Neuron (in vitro differentiated cells): ENCODE measurements at regions not wholly inside any gene's neighbourhood (a gene's known extent, or its start where the extent isn't known, plus 50 kb on each side); places are given as distances from the start of the nearest gene placed in this dataset.

Experiments
- H2AFZ ChIP-seq: one replicate; pipeline ENCODE4 v1.6.1; 2013; ENCODE audit warnings: low read depth, mild to moderate bottlenecking, inconsistent platforms, low read length, moderate library complexity
- H3K27me3 ChIP-seq: one replicate; pipeline ENCODE4 v1.6.1; 2013; ENCODE audit warnings: low read length; ENCODE audit not compliant: insufficient read depth
- H3K36me3 ChIP-seq: one replicate; pipeline ENCODE4 v1.6.1; 2013; ENCODE audit warnings: low read length; ENCODE audit not compliant: insufficient read depth
- H3K4me1 ChIP-seq: one replicate; pipeline ENCODE4 v1.6.1; 2013; ENCODE audit warnings: low read length; ENCODE audit not compliant: insufficient read depth
- H3K4me3 ChIP-seq: 2 replicates; pipeline ENCODE4 v1.5.1; 2013; ENCODE audit warnings: mild to moderate bottlenecking, low read length, moderate library complexity
- H3K9me3 ChIP-seq: one replicate; pipeline ENCODE4 v1.6.1; 2013; ENCODE audit warnings: low read length

DNA sequence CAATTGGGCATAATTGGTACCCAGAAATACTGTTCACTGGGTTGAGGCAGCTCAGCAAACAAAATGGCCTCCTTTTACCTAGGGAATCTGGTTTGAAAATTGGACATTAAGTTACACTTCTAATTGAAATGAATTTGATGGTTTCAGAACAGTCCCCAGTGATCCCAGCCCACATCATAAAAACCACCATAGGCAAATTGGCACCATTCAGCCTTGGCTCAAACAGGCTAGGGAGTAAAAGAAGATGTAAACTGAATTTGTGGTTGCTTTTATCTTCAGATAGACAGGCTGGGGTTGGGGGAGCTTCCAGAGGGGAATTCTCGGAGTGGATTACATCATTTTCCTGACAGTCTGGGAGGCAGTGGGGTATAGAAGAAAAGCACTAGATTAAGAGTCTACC, 576.5 kb downstream of the MID1IP1 start:
- Histone ChIP-seq H3K36me3 (no peaks in the 10 kb centered on the region), H3K27me3 (no peaks in the 10 kb centered on the region), H3K9me3 (no peaks in the 10 kb centered on the region), H3K4me1 (no peaks in the 10 kb centered on the region), H3K4me3 (no peak overlapping the region), H2AFZ (no peak overlapping the region)

DNA sequence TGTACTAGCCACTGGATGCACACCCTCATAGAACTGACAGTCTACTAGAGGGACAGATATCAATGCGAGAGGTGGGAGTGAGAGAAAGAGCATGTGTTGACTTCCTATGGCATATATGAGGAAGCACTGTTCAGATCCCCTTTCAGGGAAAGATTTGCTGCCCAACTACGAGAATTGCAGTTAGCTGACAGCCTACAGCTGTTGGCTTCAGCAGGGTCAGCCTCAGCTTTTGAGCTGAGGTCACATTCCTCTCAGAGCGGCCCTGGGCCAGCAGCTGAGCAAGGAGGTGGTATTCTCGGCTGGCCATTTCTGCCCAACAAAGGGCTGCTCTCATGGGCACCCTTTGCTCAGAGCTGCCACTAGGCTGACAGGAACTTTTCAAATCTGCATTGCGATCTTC, 580.2 kb downstream of the MID1IP1 start:
- no peak overlapping the region for H2AFZ ChIP-seq
- no peak overlapping the region for H3K4me3 ChIP-seq
- H3K4me1 ChIP-seq: no peaks in the 10 kb centered on the region
- H3K36me3 ChIP-seq: no peaks in the 10 kb centered on the region
- no peaks in the 10 kb centered on the region for H3K9me3 ChIP-seq
- peaks cover 13% of the 10 kb centered on the region for H3K27me3 ChIP-seq

DNA sequence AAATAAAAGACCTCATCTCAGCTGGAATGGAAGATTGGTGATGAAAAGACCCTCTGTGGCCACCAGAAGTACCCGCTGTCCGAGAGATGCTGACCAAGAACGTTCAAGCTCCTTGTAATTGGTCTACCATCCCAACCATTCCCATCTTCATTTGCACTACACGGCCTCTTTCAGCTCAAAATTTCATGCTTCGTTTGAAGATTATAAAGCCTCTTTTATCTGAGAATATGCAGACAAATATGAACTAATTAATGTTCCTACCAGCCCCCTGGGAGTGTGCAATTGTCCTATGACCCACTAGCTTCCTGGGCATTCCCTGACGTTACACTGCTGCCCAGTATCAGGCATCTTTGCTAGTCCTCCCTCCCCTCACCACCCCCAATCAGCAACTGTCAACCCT, 583.7 kb downstream of the MID1IP1 start:
- Histone ChIP-seq H3K36me3 (no peaks in the 10 kb centered on the region), H3K4me1 (no peaks in the 10 kb centered on the region), H3K4me3 (no peak overlapping the region), H3K9me3 (no peaks in the 10 kb centered on the region), H3K27me3 (peaks cover 17% of the 10 kb centered on the region), H2AFZ (no peak overlapping the region)

DNA sequence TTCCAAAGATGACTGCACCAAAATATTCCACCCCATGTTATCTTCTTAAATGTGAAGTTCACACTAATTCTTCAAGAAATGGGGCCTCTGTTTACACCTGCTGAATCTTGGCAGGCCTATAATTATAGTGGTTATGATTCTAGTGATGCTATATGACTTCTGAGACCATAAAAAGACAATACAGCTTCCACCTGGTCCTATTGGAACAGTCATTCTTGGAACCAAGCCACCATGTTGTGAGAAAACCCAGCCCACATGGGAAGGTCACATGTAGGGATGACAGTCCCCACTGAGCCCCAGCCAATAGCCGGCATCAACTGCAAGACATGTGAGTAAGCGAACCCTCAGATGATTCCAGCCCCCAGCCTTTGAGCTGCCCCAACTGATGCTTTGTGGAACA, 587.5 kb downstream of the MID1IP1 start:
- Histone ChIP-seq H3K36me3 (no peaks in the 10 kb centered on the region), H3K4me1 (no peaks in the 10 kb centered on the region), H3K27me3 (peaks cover 12% of the 10 kb centered on the region), H2AFZ (no peak overlapping the region), H3K4me3 (no peak overlapping the region), H3K9me3 (no peaks in the 10 kb centered on the region)

DNA sequence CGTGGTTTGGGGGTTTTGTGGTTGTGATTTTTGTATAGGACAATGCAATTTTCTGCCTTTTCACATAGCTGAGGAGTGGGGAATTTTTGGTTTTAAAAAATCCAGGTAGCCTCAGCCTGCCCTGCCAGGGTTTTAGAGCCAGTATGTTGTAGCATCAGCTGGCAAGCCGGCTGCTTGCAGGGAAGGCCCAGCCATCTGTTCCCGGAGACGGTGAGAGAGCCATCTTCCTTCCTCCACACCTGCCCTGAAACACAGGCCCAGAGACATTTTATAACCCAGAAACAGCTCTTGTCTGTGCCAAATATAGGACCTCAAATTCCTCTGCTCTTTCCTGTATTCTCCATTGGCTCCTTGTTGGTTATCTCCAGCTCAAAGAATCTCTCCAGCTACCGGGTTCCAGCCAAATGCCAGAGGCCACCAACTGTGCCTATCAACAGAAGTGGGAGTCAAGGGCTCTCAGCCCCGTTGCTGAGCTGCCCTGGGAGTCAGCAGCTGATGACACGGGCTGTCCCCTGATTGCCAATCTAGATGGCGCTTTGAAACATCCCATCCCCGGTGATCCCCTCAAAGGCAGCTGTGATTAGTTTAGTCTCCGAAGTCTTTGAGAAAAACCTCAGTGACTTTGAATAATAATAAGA, 595.2 kb downstream of the MID1IP1 start:
- Histone ChIP-seq H3K27me3 (no peaks in the 10 kb centered on the region), H2AFZ (no peak overlapping the region), H3K9me3 (no peaks in the 10 kb centered on the region), H3K4me3 (no peak overlapping the region), H3K36me3 (no peaks in the 10 kb centered on the region), H3K4me1 (no peaks in the 10 kb centered on the region)

DNA sequence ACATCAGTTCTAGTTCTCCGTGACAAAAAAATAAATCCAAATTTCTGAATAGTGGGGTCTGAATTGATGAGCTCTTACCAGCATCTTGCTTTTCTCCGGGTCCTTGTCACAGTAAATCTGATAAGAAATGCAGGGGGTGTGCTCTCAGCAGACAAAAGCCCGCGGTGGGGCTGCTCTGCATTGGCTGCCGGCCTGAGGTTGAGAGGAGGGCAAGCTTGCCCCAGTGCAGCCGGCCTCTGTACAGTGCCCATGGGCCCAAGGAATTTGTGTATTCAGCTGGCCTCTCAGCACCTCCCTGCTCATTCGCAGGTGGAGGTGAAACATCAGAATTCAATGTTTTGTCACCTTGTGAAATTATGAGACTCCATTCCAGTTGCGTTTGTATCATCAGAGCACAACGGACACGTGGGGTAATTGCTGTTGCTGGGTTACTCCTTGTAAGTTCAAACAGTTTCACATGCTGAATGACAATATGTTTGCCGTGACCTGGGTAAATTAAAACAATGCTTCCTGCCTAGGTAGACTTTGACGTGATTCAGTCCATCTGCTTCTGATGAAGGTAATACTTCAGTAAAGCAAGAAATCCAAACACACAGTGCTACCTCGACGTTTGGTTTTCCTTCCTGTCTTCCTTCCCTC, 596.4 kb downstream of the MID1IP1 start:
- Histone ChIP-seq H3K4me3 (no peak overlapping the region), H3K36me3 (no peaks in the 10 kb centered on the region), H3K9me3 (no peaks in the 10 kb centered on the region), H3K4me1 (no peaks in the 10 kb centered on the region), H3K27me3 (no peaks in the 10 kb centered on the region), H2AFZ (no peak overlapping the region)

DNA sequence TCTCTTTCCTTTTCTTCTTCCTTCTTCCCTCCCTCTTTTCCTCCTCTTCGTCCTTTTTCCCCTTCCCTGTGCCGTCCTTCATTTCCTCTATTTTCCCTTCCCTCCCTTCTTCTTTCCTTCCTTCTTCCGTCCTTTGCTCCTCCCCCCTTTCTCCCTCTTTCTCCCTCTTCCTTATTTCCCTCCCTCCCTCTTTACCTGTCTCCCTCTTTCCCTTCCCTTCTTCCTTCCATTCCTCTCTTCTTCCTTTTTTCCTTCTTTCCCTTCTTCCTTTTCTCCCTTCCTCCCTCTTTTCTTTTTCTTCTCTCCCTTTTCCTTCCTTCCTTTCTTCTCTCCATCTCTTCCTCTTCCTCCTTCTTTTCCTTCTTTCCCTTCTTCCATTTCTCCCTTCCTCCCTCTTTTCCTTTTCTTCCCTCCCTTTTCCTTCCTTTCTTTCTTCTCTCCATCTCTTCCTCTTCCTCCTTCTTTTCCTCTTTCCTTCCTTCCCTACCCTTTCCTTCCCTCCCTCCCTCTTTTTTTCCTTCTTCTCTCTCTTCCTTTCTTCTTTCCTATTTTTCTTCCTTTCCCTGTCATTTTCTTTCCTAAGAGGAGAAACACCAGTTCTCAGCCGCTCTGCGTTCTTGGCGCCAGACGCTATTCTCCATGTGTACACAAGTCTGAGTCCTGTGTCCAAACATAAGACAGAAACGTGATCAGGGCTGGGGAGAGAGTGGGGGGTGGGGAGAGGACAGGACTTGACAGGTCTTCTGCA, 597.1 kb downstream of the MID1IP1 start:
- Histone ChIP-seq H3K36me3 (no peaks in the 10 kb centered on the region), H2AFZ (no peak overlapping the region), H3K4me1 (no peaks in the 10 kb centered on the region), H3K27me3 (no peaks in the 10 kb centered on the region), H3K4me3 (no peak overlapping the region), H3K9me3 (no peaks in the 10 kb centered on the region)

DNA sequence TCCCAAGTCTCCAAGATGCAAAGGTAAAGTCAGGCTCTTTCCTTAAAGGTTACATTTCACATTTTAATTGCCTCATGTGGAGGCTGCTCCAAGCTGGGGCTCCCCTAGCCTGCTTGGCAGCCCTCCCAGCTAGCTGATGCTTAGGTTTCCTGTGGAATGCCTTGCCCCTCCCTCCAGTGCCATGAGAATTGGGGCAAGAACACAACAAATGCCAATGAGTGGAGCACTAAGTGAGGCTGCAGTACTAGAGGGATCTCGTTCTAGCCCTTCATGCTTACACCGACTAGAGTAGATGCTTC, 597.7 kb downstream of the MID1IP1 start:
- H3K27me3 ChIP-seq: no peaks in the 10 kb centered on the region
- H2AFZ ChIP-seq: no peak overlapping the region
- H3K36me3 ChIP-seq: no peaks in the 10 kb centered on the region
- H3K9me3 ChIP-seq: no peaks in the 10 kb centered on the region
- H3K4me3 ChIP-seq: no peak overlapping the region
- H3K4me1 ChIP-seq: no peaks in the 10 kb centered on the region

DNA sequence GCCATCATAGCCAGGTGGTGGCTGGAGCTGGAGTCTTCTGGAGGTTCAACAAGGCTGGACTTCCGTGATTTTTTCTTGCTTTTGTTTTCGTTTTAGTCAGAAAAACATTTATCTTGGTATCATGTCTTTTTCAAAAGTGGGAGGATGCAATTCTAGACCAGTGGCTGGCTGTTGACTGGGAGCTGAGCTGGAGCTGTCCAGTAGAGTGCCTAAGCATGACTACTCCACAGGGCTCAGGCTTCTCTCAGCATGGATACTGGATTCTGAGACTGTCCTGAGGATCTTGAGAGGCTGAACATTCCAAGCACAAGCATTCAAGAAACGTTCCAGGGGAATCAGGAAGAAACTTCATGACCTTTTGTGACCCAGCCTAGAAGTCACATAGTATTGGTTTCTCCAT, 598.1 kb downstream of the MID1IP1 start:
- H2AFZ ChIP-seq: no peak overlapping the region
- no peaks in the 10 kb centered on the region for H3K36me3 ChIP-seq
- no peaks in the 10 kb centered on the region for H3K9me3 ChIP-seq
- no peak overlapping the region for H3K4me3 ChIP-seq
- H3K4me1 ChIP-seq: no peaks in the 10 kb centered on the region
- no peaks in the 10 kb centered on the region for H3K27me3 ChIP-seq

DNA sequence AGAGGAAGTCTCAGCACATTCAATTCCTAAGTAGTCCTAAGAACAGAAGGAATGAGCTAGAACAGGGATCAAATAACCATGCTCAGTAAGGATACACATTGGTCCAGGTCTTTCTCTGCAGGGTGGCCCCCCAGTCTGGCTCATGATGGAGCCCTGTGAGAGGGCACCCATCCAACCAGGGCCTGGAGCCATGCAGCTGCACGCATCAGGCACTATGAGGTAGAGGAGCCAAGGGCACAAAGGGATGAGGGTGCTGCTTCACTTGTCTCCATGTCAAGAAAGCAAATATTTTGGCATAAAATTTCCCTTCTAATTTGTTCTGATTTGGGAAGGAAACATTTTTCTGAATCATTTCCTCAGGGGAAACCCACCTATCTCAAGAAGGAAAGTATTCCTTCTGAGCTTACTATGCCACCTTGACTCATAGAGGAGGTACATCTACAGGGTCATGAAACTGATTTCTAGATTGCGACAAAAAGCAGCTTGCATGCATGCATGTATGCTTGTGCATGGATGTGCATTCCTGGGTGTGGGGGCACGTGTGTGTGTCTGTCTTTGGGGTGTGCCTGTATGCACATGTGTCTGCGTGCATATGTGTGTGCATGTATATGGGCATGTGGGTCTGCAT, 600.3 kb downstream of the MID1IP1 start:
- H2AFZ ChIP-seq: no peak overlapping the region
- no peaks in the 10 kb centered on the region for H3K9me3 ChIP-seq
- H3K27me3 ChIP-seq: no peaks in the 10 kb centered on the region
- no peak overlapping the region for H3K4me3 ChIP-seq
- H3K36me3 ChIP-seq: no peaks in the 10 kb centered on the region
- H3K4me1 ChIP-seq: no peaks in the 10 kb centered on the region

DNA sequence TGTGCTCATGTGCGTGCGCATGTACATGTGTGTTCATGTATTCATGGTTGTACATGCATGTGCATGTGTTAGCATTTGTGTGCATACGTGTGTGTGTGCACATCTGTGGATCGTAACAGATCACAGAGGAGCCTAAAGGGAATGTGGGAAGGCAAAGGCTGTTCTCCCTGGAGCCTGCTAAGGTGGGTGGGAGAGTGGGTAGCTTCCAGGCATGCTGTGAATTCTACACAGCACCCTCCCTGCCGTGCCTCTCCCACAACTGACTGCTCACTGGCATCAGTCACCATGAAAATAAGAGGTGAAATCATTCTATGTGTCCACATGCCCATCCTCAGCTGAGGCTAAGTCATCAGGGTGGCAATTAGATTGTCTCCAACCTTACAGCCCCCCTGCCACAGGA, 600.9 kb downstream of the MID1IP1 start:
- no peaks in the 10 kb centered on the region for H3K27me3 ChIP-seq
- H3K4me3 ChIP-seq: no peak overlapping the region
- H3K36me3 ChIP-seq: no peaks in the 10 kb centered on the region
- H3K9me3 ChIP-seq: no peaks in the 10 kb centered on the region
- no peak overlapping the region for H2AFZ ChIP-seq
- no peaks in the 10 kb centered on the region for H3K4me1 ChIP-seq

DNA sequence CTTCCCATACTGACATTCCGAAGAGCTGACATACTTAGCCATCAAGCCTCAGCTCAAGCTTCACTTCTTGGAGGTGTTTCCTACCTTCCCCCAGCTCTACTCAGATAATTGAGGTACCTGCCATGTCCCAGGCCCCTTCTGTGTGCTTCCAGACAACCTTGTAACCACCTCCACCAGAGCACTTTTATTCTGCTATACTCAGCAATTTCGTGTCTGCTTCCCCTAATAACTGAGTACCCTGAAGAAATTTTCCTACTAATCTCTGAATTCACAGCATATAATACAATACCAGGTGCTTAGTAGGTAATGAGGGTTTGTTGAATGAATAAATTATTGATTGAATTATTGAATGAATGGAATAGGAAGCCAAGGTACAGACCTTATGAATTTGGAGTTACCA, 605.5 kb downstream of the MID1IP1 start:
- no peak overlapping the region for H3K4me3 ChIP-seq
- no peaks in the 10 kb centered on the region for H3K9me3 ChIP-seq
- H3K4me1 ChIP-seq: no peaks in the 10 kb centered on the region
- H3K27me3 ChIP-seq: no peaks in the 10 kb centered on the region
- no peaks in the 10 kb centered on the region for H3K36me3 ChIP-seq
- H2AFZ ChIP-seq: no peak overlapping the region

DNA sequence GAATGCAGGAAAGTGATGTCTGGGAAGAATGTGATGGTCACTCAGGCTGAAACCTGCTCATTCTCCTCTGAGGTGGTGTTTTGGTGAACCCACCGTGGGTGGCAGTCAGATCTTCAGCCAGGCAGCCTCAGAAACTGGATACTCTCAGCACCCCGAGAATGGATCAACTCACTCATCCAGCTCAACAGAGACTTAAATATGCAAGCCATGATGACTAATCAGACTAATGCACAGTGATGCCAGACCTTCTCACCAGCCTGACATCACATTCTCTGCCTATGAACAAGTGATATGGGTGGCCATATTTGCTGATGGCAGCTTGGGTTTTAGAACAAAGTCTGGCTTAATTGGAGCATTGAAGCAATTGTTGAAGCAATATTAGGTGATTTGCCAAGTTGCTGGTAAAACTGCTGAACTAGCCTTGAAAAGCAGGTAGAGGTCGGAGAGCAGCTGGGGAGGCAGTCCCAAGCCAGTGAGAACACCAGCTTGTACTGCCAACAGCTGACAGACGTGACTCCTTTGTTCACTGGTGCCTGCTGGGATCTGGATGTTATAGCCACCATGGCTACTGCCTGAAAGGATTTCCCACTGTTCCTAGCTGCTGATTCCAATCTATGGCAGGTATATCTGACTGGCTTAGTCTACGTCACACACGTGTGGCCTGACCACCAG, 608.1 kb downstream of the MID1IP1 start:
- no peaks in the 10 kb centered on the region for H3K27me3 ChIP-seq
- no peak overlapping the region for H3K4me3 ChIP-seq

More for the DNA sequence above, 608.1 kb downstream of the MID1IP1 start:
- H3K4me1 ChIP-seq: no peaks in the 10 kb centered on the region
- no peaks in the 10 kb centered on the region for H3K9me3 ChIP-seq
- no peaks in the 10 kb centered on the region for H3K36me3 ChIP-seq
- H2AFZ ChIP-seq: no peak overlapping the region
